GM23248 (cell line): ENCODE measurements at regions not wholly inside any gene's neighbourhood (a gene's known extent, or its start where the extent isn't known, plus 50 kb on each side); places are given as distances from the start of the nearest gene placed in this dataset.
"Not testable (repeated sequence)": the region's sequence is repeated elsewhere in the genome, so short reads cannot be mapped to it uniquely, and the experiment has no call there.

ENCODE experiments used
- DNase-seq: peaks from one replicate; pipeline ENCODE4 v3.0.0-alpha.2; 2015
- H2AFZ ChIP-seq: fragments of 200-600 bp; sonication (generic); 2 replicates; pipeline ENCODE4 v1.6.1; 2016; ENCODE audit warnings: antibody characterized with exemption
- H3F3A ChIP-seq: fragments of 200-600 bp; sonication (generic); 2 replicates; pipeline ENCODE4 v1.6.1; 2016; ENCODE audit warnings: mild to moderate bottlenecking, antibody characterized with exemption, mixed run types; ENCODE audit not compliant: insufficient read depth
- H3K27ac ChIP-seq: fragments of 200-600 bp; sonication (generic); 2 replicates; pipeline ENCODE4 v1.5.1; 2016; ENCODE audit warnings: mild to moderate bottlenecking
- H3K27me3 ChIP-seq: fragments of 200-600 bp; sonication (generic); replicated peaks from 2 replicates; pipeline ENCODE4 v1.6.1; 2016; ENCODE audit warnings: mild to moderate bottlenecking; ENCODE audit not compliant: insufficient read depth
- H3K36me3 ChIP-seq: fragments of 200-600 bp; sonication (generic); 2 replicates; pipeline ENCODE4 v1.6.1; 2016; ENCODE audit warnings: low read depth, mild to moderate bottlenecking
- H3K4me1 ChIP-seq: fragments of 200-600 bp; sonication (generic); 2 replicates; pipeline ENCODE4 v1.6.1; 2016; ENCODE audit warnings: mild to moderate bottlenecking; ENCODE audit not compliant: insufficient read depth
- H3K4me2 ChIP-seq: fragments of 200-600 bp; sonication (generic); one replicate; pipeline ENCODE4 v1.6.1; 2016; ENCODE audit warnings: mild to moderate bottlenecking; ENCODE audit not compliant: unreplicated experiment
- H3K4me3 ChIP-seq: fragments of 200-600 bp; sonication (generic); 2 replicates; pipeline ENCODE4 v1.5.1; 2016; ENCODE audit warnings: mild to moderate bottlenecking
- H3K79me2 ChIP-seq: fragments of 200-600 bp; sonication (generic); 2 replicates; pipeline ENCODE4 v1.6.1; 2016; ENCODE audit warnings: mild to moderate bottlenecking; ENCODE audit not compliant: insufficient read depth
- H3K9ac ChIP-seq: fragments of 200-600 bp; sonication (generic); 2 replicates; pipeline ENCODE4 v1.6.1; 2016; ENCODE audit warnings: mild to moderate bottlenecking
- H3K9me2 ChIP-seq: fragments of 200-600 bp; sonication (generic); 2 replicates; pipeline ENCODE4 v1.6.1; 2016; ENCODE audit warnings: mixed run types, mild to moderate bottlenecking, moderate library complexity; ENCODE audit not compliant: insufficient read depth
- H3K9me3 ChIP-seq: fragments of 200-600 bp; sonication (generic); one replicate; pipeline ENCODE4 v1.6.1; 2017; ENCODE audit warnings: low read depth
- H4K20me1 ChIP-seq: fragments of 200-600 bp; sonication (generic); 2 replicates; pipeline ENCODE4 v1.6.0; 2016; ENCODE audit not compliant: insufficient read depth
- EZH2 ChIP-seq: fragments of 200-600 bp; sonication (generic); IDR thresholded peaks from 2 replicates; pipeline ENCODE4 v1.6.1; 2018; ENCODE audit warnings: antibody characterized with exemption, mild to moderate bottlenecking; ENCODE audit not compliant: insufficient read depth, poor library complexity, severe bottlenecking
- EZH2phosphoT487 ChIP-seq: fragments of 200-600 bp; sonication (generic); IDR thresholded peaks from 2 replicates; pipeline ENCODE4 v1.6.1; 2018; ENCODE audit warnings: antibody characterized with exemption, moderate library complexity, mild to moderate bottlenecking, low read depth; ENCODE audit not compliant: insufficient read depth
- WGBS, 2 experiments: methylation state at CpG; one replicate each; pipeline ENCODE4 v1.1.6; 2015 to 2017; ENCODE audit warnings: low lambda C conversion rate in 2 of 2, low coverage in 1 of 2; ENCODE audit errors: missing lambda C conversion rate in 2 of 2; 5-methylcytosine and 5-hydroxymethylcytosine counted together
- in situ Hi-C: fragments of 300-500 bp; cut with MboI; formaldehyde crosslinking; loops from 2 replicates; pipeline ENCODE4 v1.15.0; 2020

DNA sequence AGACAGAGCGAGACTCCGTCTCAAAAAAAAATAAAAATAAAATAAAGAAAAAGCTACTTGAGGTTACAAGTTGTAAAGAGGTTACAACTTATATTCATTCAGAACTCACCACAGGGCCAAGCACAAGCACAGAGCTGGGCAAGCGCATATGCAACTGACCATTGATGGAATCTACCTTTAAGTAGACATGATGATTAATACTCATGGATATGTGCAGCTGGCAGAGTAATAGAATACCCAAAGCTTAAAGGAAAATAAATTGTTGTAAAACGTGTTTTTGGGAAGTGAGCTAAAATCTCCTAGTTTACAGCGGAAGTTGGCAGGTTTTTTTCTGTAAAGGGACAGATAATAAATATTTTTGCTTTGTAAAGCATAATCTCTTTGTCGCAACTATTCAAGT is 111.6 kb downstream of the TMEM168 start:
- 49 to 55% methylated on average over 6 of the region's 6 CpGs for WGBS, 2 experiments
- no peaks in the 10 kb centered on the region for H4K20me1 ChIP-seq
- no peaks in the 10 kb centered on the region for H3K9me3 ChIP-seq
- no peak overlapping the region for H3K27ac ChIP-seq
- no peaks in the 10 kb centered on the region for H3K4me1 ChIP-seq
- H3K4me2 ChIP-seq: no peak overlapping the region
- no peaks in the 10 kb centered on the region for H3K79me2 ChIP-seq
- no peaks in the 10 kb centered on the region for H3K9me2 ChIP-seq
- no peak for DNase-seq
- in situ Hi-C loops: no loop called here
- TF ChIP-seq EZH2phosphoT487 (no peak), EZH2 (no peak)
- no peak overlapping the region for H3K9ac ChIP-seq
- H3K4me3 ChIP-seq: no peak overlapping the region
- H3F3A ChIP-seq: no peaks in the 10 kb centered on the region
- H3K36me3 ChIP-seq: no peaks in the 10 kb centered on the region
- no peak overlapping the region for H2AFZ ChIP-seq
- H3K27me3 ChIP-seq: no peaks in the 10 kb centered on the region

DNA sequence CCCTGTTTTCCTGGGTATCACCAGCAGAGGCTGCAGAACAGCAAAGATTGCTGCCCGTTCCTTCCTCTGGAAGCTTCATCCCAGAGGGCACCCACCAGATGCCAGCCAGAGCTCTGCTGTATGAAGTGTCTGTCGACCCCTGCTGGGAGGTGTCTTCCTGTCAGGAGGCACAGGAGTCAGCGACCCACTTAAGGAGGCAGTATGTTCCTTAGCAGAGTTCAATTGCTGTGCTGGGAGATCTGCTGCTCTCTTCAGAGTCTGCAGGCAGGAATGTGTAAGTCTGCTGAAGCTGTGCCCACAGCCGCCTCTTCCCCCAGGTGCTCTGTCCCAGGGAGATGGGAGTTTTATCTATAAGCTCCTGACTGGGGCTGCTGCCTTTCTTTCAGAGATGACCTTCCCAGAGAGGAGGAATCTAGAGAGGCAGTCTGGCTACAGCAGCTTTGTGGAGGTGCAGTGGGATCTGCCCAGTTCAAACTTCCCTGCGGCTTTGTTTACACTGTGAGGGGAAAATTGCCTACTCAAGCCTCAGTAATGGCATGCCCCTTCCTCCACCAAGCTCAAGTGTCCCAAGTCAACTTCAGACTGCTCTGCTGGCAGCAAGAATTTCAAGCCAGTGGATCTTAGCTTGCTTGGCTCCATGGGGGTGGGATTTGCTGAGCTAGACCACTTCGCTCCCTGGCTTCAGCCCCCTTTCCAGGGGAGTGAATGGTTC is 100.6 kb downstream of the TMEM168 start:
- in situ Hi-C loops, H4K20me1 ChIP-seq, H3K36me3 ChIP-seq, H3K4me2 ChIP-seq, H2AFZ ChIP-seq, H3K4me3 ChIP-seq, H3K27ac ChIP-seq, H3K9me3 ChIP-seq, H3K79me2 ChIP-seq, H3K9me2 ChIP-seq, H3K27me3 ChIP-seq, H3K9ac ChIP-seq, H3F3A ChIP-seq, DNase-seq, H3K4me1 ChIP-seq: not testable (repeated sequence)
- 35 to 38% methylated on average over 6 of the region's 6 CpGs for WGBS, 2 experiments

DNA sequence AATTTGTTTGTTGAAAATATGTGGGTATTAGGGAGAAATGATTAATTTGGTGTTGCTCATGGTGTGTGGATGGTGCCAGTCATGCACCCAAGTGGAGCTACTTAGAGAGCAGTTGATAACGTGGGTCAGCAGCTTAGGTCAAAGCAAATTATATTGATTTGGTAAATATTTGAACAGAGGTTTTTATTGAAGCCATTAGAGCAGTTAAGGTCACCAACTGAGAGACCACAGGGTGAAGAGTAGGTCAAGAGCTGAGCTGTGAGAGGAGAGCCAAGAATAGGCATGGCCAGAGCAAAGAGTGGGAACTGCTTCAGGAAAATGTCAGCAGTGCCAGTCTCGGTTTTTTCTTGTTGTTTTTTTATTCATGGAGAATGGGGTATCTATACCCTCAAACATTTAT is 97.9 kb downstream of the TMEM168 start:
- no peaks in the 10 kb centered on the region for H3K9me2 ChIP-seq
- DNase-seq: no peak
- H3F3A ChIP-seq: no peaks in the 10 kb centered on the region
- H3K9ac ChIP-seq: no peak overlapping the region
- no peaks in the 10 kb centered on the region for H3K79me2 ChIP-seq
- in situ Hi-C loops: no loop called here
- H3K36me3 ChIP-seq: no peaks in the 10 kb centered on the region
- no peak overlapping the region for H3K4me3 ChIP-seq
- no peak overlapping the region for H2AFZ ChIP-seq
- H3K27me3 ChIP-seq: no peaks in the 10 kb centered on the region; the same call in 1 of the 2 replicates
- TF ChIP-seq EZH2 (no peak), EZH2phosphoT487 (no peak)
- H3K4me1 ChIP-seq: no peaks in the 10 kb centered on the region
- 0 to 2% methylated on average over 2 of the region's 2 CpGs for WGBS, 2 experiments
- no peak overlapping the region for H3K27ac ChIP-seq
- H3K4me2 ChIP-seq: no peak overlapping the region
- no peaks in the 10 kb centered on the region for H3K9me3 ChIP-seq
- no peaks in the 10 kb centered on the region for H4K20me1 ChIP-seq

DNA sequence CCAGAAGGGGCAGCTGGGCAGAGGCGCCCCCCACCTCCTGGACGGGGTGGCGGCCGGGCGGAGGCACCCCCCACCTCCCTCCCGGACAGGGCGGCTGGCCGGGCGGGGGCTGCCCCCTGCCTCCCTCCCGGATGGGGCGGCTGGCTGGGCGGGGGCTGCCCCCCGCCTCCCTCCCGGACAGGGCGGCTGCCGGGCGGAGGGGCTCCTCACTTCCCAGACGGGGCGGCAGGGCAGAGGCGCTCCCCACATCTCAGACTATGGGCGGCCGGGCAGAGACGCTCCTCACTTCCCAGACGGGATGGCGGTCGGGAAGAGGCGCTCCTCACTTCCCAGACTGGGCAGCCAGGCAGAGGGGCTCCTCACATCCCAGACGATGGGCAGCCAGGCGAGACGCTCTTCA is 93.0 kb downstream of the TMEM168 start:
- H3K4me1 ChIP-seq, H2AFZ ChIP-seq, H3K27me3 ChIP-seq, H3K9me2 ChIP-seq, H3K9me3 ChIP-seq, H3K36me3 ChIP-seq, in situ Hi-C loops, H3K27ac ChIP-seq, H3K4me2 ChIP-seq, H3K79me2 ChIP-seq, H3K9ac ChIP-seq, H3F3A ChIP-seq, DNase-seq, H3K4me3 ChIP-seq, H4K20me1 ChIP-seq: not testable (repeated sequence)
- WGBS, 2 experiments: 81% methylated on average over 8 to 25 of the region's 30 CpGs

DNA sequence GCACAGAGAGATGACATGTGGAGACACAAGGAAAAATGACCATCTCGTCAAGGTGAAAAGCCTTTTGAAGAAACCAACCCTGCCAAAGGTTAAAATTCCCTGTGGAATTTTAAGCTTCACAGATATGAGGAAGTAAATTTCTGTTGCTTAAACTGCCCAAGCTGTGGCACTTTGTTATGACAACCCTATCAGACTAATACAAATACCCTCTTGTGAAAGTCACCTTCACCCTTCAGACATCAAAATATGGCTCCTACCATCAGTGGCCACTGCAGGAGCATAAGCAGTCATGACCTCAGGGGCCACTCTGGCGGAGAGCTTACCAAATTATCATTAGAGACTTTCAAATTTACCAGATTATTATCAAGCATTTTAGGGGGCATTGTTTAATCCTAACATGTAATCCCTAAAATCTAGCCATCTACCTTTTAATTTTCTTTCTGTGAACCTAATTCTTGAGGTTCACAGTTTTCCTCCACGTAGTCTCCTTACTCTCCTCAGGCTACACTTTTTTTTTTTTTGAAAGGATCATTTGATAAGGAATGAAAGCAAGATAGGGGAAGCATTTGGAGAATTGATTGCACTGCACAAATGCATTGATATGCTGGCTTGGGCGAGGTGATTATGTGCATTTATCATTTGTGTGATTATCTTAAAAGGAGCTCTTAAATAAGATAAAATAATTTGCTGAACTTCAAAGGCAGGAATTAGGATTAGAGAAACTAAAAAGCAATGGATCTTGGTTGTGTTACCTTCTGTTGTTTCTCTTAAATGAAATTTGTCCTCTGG is 90.3 kb downstream of the TMEM168 start:
- H3K4me2 ChIP-seq: no peak overlapping the region
- H3K27me3 ChIP-seq: no peaks in the 10 kb centered on the region
- H4K20me1 ChIP-seq: no peaks in the 10 kb centered on the region
- DNase-seq: no peak
- no peak overlapping the region for H3K4me3 ChIP-seq
- no peaks in the 10 kb centered on the region for H3F3A ChIP-seq
- no peak for TF ChIP-seq EZH2phosphoT487
- no peak for TF ChIP-seq EZH2
- no peak overlapping the region for H2AFZ ChIP-seq
- in situ Hi-C loops: no loop called here
- no peaks in the 10 kb centered on the region for H3K9me2 ChIP-seq
- H3K27ac ChIP-seq: no peak overlapping the region
- H3K9ac ChIP-seq: no peak overlapping the region
- H3K79me2 ChIP-seq: no peaks in the 10 kb centered on the region
- H3K36me3 ChIP-seq: no peaks in the 10 kb centered on the region
- H3K9me3 ChIP-seq: no peaks in the 10 kb centered on the region
- 10 to 12% methylated on average over 4 of the region's 4 CpGs for WGBS, 2 experiments
- no peaks in the 10 kb centered on the region for H3K4me1 ChIP-seq
